NOMO-1 treated with DMSO at 0.1 percent for 48 hours (cell line): ENCODE measurements at regions not wholly inside any gene's neighbourhood (a gene's known extent, or its start where the extent isn't known, plus 50 kb on each side); places are given as distances from the start of the nearest gene placed in this dataset.

Experiments used
- DNase-seq: peaks from one replicate; lab custom pipeline; 2025; ENCODE audit not compliant: unreplicated experiment; lab: John Stamatoyannopoulos, UW

- no peak for DNase-seq
Observed at GRCh38 chr20:52785679-52786078, 186.5 kb upstream of the TSHZ2 start.

- DNase-seq: no peak
Observed at GRCh38 chr20:52783769-52784168, 188.4 kb upstream of the TSHZ2 start.

DNA sequence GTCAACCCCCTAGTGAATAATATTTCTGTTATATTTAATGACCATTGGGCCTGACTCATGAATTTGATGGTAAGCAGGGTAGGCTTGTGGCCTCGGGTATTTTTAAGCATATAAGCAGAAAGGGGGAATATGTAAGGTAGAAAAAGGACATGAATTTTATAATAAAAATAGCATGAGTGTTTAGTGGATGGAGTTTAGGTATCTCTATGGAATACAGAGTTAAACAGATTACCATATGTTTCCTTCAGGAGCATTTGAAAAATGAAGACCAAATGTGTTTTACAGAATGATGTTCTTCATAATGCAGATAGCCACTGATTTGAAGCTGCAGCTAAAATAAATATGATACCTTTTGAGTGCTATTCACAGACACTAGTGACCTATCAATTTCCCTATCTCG lies 191.7 kb upstream of the TSHZ2 start:
- DNase-seq: no peak

DNA sequence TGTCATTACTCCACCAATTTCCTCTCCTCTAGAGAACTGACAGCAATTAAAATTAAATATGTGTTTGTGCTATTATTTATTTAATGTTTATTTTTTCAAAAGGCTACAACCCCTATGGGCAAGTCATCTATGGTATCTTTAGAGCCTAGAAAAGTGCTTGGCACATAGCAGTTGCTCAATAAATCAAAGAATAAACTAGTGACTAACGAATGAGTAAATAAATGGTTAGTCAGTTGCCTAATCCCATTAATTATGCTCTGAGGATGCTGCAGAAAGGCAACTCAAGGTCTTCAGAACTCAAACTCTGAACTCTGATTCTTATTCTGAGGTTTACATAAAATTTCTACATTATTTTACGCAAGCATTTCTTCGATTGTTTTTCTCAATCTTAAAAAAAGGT lies 193.0 kb upstream of the TSHZ2 start:
- DNase-seq: no peak

GRCh38 chr20:52777171-52777570 lies 195.0 kb upstream of the TSHZ2 start:
- DNase-seq: no peak

GRCh38 chr20:52775786-52776185 lies 196.4 kb upstream of the TSHZ2 start:
- no peak for DNase-seq

DNA sequence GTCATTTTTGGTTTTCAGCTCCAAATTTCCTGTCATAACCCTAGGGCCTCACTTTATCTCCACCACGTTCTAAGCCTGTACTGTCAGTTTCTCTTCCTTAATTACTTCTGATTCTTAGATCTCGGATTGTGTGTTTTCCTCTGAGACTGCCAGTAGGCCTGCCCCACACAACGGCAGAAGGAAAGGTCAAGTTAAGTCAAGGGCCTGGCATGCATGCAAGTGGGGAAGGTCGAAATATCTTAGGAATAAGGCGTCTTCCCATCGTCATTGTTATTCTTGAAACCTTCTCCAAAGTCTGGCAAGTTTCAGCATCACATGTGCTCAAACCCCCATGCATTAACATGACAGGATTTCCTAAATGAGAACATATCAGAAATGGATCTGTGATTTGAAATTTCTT lies 203.5 kb upstream of the TSHZ2 start:
- DNase-seq: no peak

DNA sequence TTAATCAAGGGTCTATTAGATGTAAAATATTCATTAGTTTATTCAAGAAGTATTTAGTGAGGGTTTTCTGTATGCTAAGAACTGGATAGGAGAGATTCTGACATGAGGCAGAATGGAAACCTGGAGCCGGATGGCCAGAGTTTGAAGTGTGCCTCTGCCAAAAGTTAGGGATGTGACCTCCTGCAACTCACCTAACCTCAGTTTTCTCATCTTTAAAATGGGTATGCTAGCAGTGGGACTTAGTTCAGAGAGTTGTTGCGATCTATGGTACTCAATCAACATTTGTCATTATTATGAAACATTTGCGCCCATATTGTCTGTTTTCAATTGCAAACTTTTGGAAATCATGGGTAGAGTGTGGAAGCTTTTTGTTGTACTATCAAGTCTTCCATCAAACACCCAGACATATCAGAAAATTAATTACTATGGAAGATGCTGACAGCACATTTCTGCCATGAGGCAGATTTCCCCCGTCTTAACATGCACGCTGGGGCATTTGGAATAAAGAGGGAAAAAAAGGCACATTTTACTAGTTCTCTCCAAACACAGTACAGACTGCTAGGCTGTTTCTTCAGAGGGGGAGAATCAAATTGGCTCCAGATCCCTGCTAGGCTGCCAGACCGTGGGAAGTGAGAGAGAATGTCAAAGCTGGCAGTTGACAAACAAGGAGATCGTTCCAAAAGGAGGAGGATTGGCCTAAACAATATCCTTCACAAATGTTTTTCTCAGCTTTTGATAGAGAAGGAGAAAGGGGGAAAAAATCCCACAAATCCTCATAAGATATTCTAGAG lies 205.3 kb upstream of the TSHZ2 start:
- DNase-seq: no peak

DNA sequence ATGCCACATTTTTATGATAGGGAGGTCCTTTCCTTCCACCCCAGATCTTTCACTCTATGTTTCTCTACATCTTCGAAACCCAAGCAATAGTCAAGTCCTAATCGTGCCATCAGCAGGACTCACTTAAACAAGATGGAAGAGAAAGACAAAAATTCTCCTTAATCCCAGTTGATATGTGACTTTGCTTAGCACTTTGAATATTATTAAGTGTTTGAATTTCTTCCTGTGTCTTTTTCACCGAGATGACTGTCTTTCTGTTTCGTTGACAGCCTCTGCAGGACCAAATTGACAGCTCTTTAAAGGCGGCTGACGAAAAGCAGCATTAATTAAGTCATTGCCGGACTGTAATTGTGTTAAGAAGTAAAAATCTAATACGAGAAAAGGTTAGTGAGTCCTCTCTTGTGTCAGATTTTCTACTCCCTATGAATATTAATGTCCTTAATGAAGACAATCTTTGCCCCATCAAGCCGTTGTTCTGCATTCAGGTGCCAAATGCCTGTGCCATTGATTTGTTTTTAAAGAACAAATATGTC lies 208.8 kb upstream of the TSHZ2 start:
- no peak for DNase-seq

DNA sequence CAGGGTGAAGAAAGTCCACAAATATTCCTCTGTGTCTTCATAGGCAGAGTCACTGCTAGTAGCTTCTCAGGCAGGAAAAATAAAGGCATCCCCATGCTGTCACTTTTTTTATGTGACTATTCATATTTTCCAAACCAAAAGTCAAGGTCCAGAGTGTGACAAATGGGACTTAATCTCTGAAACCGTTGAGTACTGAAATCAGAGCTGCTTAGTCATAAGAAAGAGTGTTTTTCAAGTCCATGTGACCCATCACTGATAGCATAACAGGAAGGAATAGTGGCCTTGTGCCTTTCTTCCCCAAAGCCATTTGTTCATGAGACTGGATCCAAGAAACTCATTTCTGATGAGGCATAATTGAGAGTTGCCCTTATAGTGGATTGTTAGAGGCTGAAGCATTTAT lies 210.3 kb upstream of the TSHZ2 start:
- no peak for DNase-seq

- no peak for DNase-seq
Observed at GRCh38 chr20:52760791-52761190, 211.4 kb upstream of the TSHZ2 start.

GRCh38 chr20:52757411-52757810 lies 214.7 kb upstream of the TSHZ2 start:
- DNase-seq: no peak

DNA sequence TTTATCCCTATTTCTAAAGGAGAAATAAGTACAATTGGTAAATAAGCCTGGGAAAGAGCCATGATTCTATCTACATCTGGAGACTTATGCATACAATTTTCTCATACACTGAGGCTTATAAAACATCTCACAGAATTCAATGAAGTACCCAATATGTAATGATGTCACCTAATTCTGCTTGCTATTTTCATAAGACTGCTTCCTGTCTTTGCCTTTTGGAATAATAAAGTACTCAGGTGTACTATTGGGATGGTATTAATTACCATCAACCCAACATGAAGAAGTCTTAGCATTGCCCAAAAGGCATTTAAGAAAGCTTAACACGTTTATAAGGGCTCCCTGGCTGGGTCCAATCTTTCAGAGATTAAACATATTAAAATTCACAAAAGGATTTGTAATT lies 216.4 kb upstream of the TSHZ2 start:
- no peak for DNase-seq

DNA sequence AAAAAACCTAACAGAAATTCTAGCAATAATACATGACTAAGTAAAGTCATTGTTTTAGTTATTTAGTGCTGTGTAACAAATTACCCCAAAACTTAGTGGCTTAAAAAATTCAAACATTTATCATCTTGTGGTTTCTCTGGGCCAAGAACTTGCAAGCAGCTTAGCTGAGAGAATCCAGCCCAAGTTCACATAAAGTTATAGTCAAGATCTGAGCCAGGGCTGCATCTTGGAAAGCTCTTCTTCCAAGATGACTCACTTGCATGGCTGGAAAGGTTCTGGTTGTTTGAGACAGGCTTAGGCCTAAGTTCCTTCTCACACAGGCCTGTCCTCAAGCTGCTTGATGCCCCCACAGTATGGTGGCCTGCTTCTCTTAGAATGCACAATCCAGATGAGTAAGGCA lies 217.8 kb upstream of the TSHZ2 start:
- DNase-seq: no peak

GRCh38 chr20:52752023-52752422 lies 220.1 kb upstream of the TSHZ2 start:
- no peak for DNase-seq

DNA sequence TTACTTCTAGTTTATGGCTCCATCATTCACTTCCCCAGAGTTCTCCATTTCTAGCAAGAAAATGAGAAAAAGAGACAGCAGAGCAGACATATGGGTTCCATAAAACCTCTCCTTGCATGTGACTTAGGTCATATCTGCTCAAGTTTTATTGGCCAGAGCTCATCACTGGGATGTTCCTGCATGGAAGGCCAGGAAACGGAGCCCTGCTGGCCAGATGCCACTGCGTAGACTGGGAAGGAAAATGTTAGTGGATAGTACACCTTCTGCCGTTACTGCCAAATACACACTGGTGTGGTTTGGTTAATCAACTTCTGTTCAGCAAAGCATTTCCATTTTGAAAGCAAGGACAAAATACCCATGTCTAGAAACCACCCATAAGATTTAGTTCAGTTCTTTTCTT lies 220.6 kb upstream of the TSHZ2 start:
- no peak for DNase-seq

GRCh38 chr20:52749938-52750337 lies 222.2 kb upstream of the TSHZ2 start:
- DNase-seq: no peak

DNA sequence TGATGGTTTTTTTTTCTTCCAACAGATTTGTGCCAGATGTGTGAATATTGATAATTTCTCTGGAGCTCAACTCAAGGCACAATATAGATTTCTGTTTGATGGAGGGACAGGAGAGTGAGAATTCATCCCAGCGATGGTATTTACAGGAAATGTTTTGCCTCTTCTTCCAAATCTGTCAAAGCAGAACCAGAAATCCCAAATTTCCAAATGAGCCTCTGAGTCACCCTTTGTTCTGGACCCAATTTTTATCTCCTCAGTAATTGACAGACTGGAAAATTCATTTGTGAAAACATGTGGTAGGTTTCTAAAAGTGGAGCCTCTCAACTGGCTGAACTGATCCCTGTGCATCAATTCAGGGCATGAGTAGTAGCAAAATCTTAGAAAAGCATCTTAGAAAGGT lies 223.2 kb upstream of the TSHZ2 start:
- DNase-seq: no peak

GRCh38 chr20:52748285-52748932 lies 223.7 kb upstream of the TSHZ2 start:
- no peak for DNase-seq

GRCh38 chr20:52747845-52748284 lies 224.3 kb upstream of the TSHZ2 start:
- DNase-seq: no peak

- DNase-seq: no peak
Observed at GRCh38 chr20:52746770-52747169, 225.4 kb upstream of the TSHZ2 start.

DNA sequence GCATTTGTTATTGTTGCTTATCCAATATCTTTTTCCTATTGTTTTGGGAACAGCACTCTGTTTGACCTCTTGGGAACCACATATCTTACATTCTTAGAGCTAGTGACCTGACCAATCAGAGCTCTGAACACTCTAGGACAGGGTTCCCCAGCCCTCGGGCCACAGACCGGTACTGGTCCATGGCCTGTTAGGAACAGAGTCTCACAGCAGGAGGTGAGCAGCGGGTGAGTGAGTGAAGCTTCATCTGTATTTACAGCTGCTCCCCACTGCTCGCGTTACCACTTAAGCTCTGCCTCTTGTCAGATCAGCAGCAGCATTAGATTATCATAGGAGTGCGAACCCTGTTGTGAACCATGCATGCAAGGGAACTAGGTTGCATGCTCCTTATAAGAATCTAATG lies 226.0 kb upstream of the TSHZ2 start:
- no peak for DNase-seq

- no peak for DNase-seq
Observed at GRCh38 chr20:52744441-52744840, 227.7 kb upstream of the TSHZ2 start.
